ENCODE measurements at regions not wholly inside any gene's neighbourhood (a gene's known extent, or its start where the extent isn't known, plus 50 kb on each side); places are given as distances from the start of the nearest gene placed in this dataset.

DNA sequence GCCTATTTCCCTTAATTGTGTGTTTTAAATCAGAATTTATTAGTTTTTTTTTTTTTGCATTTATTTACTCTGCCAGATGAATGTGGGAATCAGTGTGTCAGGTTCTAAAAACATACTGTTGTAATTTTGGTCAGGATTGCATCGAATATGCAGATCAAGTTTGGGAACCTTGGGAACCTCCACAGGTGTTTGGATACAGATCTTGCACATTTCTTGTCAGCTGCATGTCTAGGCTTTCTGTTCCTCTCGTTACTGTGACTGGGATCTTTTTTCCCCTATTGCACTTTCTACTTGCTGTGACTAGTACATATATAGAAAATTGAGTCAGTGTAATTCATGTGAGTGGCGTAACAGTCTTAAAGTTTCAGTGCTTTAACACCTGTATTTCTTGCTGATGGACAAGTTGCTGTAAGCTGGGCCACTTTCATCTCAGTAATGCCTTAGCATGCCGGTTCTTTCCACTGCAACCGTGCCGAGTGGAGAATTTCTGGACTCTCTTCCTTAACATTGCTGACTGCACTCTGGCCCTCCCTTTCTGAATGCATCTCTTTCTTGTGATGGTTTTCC, 112.5 kb downstream of the TENT4A start:
- no peaks in the 10 kb centered on the region for H3K36me3 ChIP-seq (ENCODE audit: control insufficient read depth in 4 of 4, insufficient read depth in 3 of 4, low read depth in 1 of 4, low read length in 3 of 4)
- no peak overlapping the region for H3K9ac ChIP-seq (ENCODE audit: low read depth in 1 of 2, low read length in 2 of 2)
- no peak overlapping the region for H3K27ac ChIP-seq (ENCODE audit: low read depth in 1 of 2, low read length in 2 of 2)
- TF ChIP-seq GABPA (IDR thresholded peaks at IDR 0.05 in 1 of 2, conservative IDR thresholded peaks at IDR 0.05 in 1 of 2) (no peak), RAD21 (IDR thresholded peaks at IDR 0.05) (no peak), RXRA (IDR thresholded peaks at IDR 0.05) (no peak), FOXA2 (IDR thresholded peaks at IDR 0.05) (no peak)
- TF ChIP-seq, protein P1, sequence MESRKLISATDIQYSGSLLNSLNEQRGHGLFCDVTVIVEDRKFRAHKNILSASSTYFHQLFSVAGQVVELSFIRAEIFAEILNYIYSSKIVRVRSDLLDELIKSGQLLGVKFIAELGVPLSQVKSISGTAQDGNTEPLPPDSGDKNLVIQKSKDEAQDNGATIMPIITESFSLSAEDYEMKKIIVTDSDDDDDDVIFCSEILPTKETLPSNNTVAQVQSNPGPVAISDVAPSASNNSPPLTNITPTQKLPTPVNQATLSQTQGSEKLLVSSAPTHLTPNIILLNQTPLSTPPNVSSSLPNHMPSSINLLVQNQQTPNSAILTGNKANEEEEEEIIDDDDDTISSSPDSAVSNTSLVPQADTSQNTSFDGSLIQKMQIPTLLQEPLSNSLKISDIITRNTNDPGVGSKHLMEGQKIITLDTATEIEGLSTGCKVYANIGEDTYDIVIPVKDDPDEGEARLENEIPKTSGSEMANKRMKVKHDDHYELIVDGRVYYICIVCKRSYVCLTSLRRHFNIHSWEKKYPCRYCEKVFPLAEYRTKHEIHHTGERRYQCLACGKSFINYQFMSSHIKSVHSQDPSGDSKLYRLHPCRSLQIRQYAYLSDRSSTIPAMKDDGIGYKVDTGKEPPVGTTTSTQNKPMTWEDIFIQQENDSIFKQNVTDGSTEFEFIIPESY (IDR thresholded peaks at IDR 0.05): no peak
- H3K4me1 ChIP-seq (ENCODE audit: control insufficient read depth in 4 of 4, insufficient read depth in 4 of 4, low read length in 3 of 4): no peaks in the 10 kb centered on the region
- 86% methylated on average over 6 of the region's 6 CpGs for WGBS
- peaks cover 0 to 6% (median 2%) of the 10 kb centered on the region in 4 donors for H3K9me3 ChIP-seq (ENCODE audit: control insufficient read depth in 4 of 4, low read length in 3 of 4)
- H3K4me3 ChIP-seq (ENCODE audit: low read depth in 1 of 3, low read length in 3 of 3): no peak overlapping the region
- no peak for DNase-seq (ENCODE audit: low spot score)
- peaks cover 0 to 5% (median 0%) of the 10 kb centered on the region in 4 donors for H3K27me3 ChIP-seq (ENCODE audit: control insufficient read depth in 4 of 4, insufficient read depth in 4 of 4, low read length in 3 of 4)

DNA sequence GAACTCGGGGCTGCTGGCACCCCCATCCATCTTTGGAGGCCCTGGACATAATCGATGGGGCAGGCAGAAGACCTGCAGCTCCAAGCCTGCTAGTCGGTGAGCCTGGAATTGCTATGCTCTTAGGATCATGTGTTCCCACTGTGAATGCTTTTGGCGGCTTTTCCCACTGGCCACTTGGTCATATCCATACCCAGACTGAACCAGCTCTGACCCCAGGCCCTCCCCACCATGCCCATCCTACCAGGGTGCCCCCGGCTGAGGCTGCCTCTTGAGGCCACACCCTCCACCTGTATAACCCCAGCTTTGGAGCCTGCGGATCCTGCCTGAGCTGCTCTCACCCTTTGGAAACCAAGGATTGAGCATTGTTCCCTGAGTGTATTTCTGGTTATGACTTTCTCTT, 113.5 kb downstream of the TENT4A start:
- no peak overlapping the region for H3K27ac ChIP-seq (ENCODE audit: low read depth in 1 of 2, low read length in 2 of 2)
- H3K4me3 ChIP-seq (ENCODE audit: low read depth in 1 of 3, low read length in 3 of 3): no peak overlapping the region
- H3K4me1 ChIP-seq (ENCODE audit: control insufficient read depth in 4 of 4, insufficient read depth in 4 of 4, low read length in 3 of 4): no peaks in the 10 kb centered on the region
- 79% methylated on average over 6 of the region's 6 CpGs for WGBS
- no peak for TF ChIP-seq FOXA1 (IDR thresholded peaks at IDR 0.05)
- TF ChIP-seq NR2F2 (IDR thresholded peaks at IDR 0.05): no peak
- TF ChIP-seq RXRA (IDR thresholded peaks at IDR 0.05): no peak
- TF ChIP-seq FOXA2 (IDR thresholded peaks at IDR 0.05): no peak
- TF ChIP-seq, protein P2, sequence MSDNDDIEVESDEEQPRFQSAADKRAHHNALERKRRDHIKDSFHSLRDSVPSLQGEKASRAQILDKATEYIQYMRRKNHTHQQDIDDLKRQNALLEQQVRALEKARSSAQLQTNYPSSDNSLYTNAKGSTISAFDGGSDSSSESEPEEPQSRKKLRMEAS (IDR thresholded peaks at IDR 0.05): no peak
- no peak for TF ChIP-seq TAF1 (conservative IDR thresholded peaks at IDR 0.05)
- TF ChIP-seq, protein P1 (IDR thresholded peaks at IDR 0.05): no peak
- TF ChIP-seq, protein P3, sequence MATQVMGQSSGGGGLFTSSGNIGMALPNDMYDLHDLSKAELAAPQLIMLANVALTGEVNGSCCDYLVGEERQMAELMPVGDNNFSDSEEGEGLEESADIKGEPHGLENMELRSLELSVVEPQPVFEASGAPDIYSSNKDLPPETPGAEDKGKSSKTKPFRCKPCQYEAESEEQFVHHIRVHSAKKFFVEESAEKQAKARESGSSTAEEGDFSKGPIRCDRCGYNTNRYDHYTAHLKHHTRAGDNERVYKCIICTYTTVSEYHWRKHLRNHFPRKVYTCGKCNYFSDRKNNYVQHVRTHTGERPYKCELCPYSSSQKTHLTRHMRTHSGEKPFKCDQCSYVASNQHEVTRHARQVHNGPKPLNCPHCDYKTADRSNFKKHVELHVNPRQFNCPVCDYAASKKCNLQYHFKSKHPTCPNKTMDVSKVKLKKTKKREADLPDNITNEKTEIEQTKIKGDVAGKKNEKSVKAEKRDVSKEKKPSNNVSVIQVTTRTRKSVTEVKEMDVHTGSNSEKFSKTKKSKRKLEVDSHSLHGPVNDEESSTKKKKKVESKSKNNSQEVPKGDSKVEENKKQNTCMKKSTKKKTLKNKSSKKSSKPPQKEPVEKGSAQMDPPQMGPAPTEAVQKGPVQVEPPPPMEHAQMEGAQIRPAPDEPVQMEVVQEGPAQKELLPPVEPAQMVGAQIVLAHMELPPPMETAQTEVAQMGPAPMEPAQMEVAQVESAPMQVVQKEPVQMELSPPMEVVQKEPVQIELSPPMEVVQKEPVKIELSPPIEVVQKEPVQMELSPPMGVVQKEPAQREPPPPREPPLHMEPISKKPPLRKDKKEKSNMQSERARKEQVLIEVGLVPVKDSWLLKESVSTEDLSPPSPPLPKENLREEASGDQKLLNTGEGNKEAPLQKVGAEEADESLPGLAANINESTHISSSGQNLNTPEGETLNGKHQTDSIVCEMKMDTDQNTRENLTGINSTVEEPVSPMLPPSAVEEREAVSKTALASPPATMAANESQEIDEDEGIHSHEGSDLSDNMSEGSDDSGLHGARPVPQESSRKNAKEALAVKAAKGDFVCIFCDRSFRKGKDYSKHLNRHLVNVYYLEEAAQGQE (IDR thresholded peaks at IDR 0.05): no peak
- TF ChIP-seq HNF4G (IDR thresholded peaks at IDR 0.05): no peak
- no peak for TF ChIP-seq RAD21 (IDR thresholded peaks at IDR 0.05)
- no peak overlapping the region for H3K9ac ChIP-seq (ENCODE audit: low read depth in 1 of 2, low read length in 2 of 2)
- H3K9me3 ChIP-seq (ENCODE audit: control insufficient read depth in 4 of 4, low read length in 3 of 4): peaks cover 0 to 4% (median 0%) of the 10 kb centered on the region in 4 donors
- H3K36me3 ChIP-seq (ENCODE audit: control insufficient read depth in 4 of 4, insufficient read depth in 3 of 4, low read depth in 1 of 4, low read length in 3 of 4): no peaks in the 10 kb centered on the region
- H3K27me3 ChIP-seq (ENCODE audit: control insufficient read depth in 4 of 4, insufficient read depth in 4 of 4, low read length in 3 of 4): peaks cover 0 to 5% (median 0%) of the 10 kb centered on the region in 4 donors
- DNase-seq (ENCODE audit: low spot score): no peak

Data from liver (tissue), 7 donors.